B cell (primary cell): ENCODE measurements at regions not wholly inside any gene's neighbourhood (a gene's known extent, or its start where the extent isn't known, plus 50 kb on each side); places are given as distances from the start of the nearest gene placed in this dataset.

Experiments
- ATAC-seq: fragments of 200-7000 bp; cut with Tn5 transposase; one replicate; pipeline ENCODE4 v1.10.0; 2021; ENCODE audit warnings: low read depth, mild to moderate bottlenecking, moderate number of reproducible peaks, moderate library complexity
- CTCF ChIA-PET: fragments of 350-600 bp; sonication (Branson Sonifier 250); formaldehyde crosslinking; loops from one replicate; lab custom pipeline; 2021; ENCODE audit warnings: antibody characterized with exemption, inconsistent platforms; lab: Charles Lee
- POLR2A ChIA-PET: fragments of 350-600 bp; sonication (Branson Sonifier 250); formaldehyde crosslinking; loops from one replicate; lab custom pipeline; 2021; ENCODE audit warnings: antibody characterized with exemption; lab: Charles Lee
- DNase-seq: peaks from one replicate; pipeline ENCODE4 v3.0.0; 2013
- H2AFZ ChIP-seq: 2 replicates; pipeline ENCODE4 v1.6.1; 2012; ENCODE audit warnings: mild to moderate bottlenecking, low read depth, low read length; ENCODE audit not compliant: insufficient read depth, poor library complexity, severe bottlenecking
- H3K27ac ChIP-seq, 2 donors: 1 replicate in 1 of 2; 2 replicates in 1 of 2; pipeline ENCODE4 v1.5.1; 2012 to 2013; ENCODE audit warnings: low read length in 2 of 2, mild to moderate bottlenecking in 2 of 2, moderate library complexity in 1 of 2
- H3K27me3 ChIP-seq, 4 experiments: fragments of 200-600 bp in 1 of 4; sonication (generic) in 1 of 4; replicated peaks in 1 of 4; 1 replicate in 2 of 4; 2 replicates in 2 of 4; pipeline versions ENCODE4 v1.6.1 to v1.7.0; 2013 to 2016; ENCODE audit warnings: low read length in 3 of 4, mild to moderate bottlenecking in 2 of 4, mixed read lengths in 1 of 4, moderate library complexity in 1 of 4; ENCODE audit not compliant: insufficient read depth in 4 of 4, control insufficient read depth in 3 of 4; ENCODE audit errors: control extremely low read depth in 1 of 4
- H3K36me3 ChIP-seq, 2 experiments: replicated peaks in 1 of 2; 1 replicate in 1 of 2; 2 replicates in 1 of 2; pipeline versions ENCODE4 v1.6.1 to v1.7.1; 2013; ENCODE audit warnings: low read length in 1 of 2; ENCODE audit not compliant: insufficient read depth in 2 of 2, control insufficient read depth in 1 of 2; ENCODE audit errors: control extremely low read depth in 1 of 2, extremely low read depth in 1 of 2
- H3K4me1 ChIP-seq, 2 donors: fragments of 200-600 bp in 1 of 2; sonication (generic) in 1 of 2; 1 replicate in 1 of 2; 2 replicates in 1 of 2; pipeline versions ENCODE4 v1.5.1 to v1.6.1; 2013 to 2017; ENCODE audit warnings: low read length in 2 of 2; ENCODE audit not compliant: control insufficient read depth in 2 of 2, insufficient read depth in 2 of 2
- H3K4me2 ChIP-seq: replicated peaks from 2 replicates; pipeline ENCODE3; 2012; ENCODE audit warnings: mild to moderate bottlenecking, low read depth, low read length; ENCODE audit not compliant: poor library complexity, severe bottlenecking
- H3K4me3 ChIP-seq, 5 experiments: fragments of 200-600 bp in 1 of 5; sonication (generic) in 1 of 5; 1 replicate in 3 of 5; 2 replicates in 2 of 5; pipeline versions ENCODE4 v1.5.1 to v1.7.0; 2011 to 2016; ENCODE audit warnings: low read length in 4 of 5, mild to moderate bottlenecking in 4 of 5, low read depth in 2 of 5, control low read depth in 1 of 5, moderate library complexity in 1 of 5; ENCODE audit not compliant: insufficient read depth in 1 of 5; ENCODE audit errors: control extremely low read depth in 1 of 5, extremely low read depth in 1 of 5
- H3K79me2 ChIP-seq: fragments of 200-600 bp; sonication (generic); one replicate; pipeline ENCODE4 v1.6.0; 2016; ENCODE audit warnings: low read length; ENCODE audit not compliant: control insufficient read depth, insufficient read depth
- H3K9ac ChIP-seq: fragments of 200-600 bp; sonication (generic); 2 replicates; pipeline ENCODE4 v1.6.1; 2017; ENCODE audit warnings: mild to moderate bottlenecking, low read length, moderate library complexity
- H3K9me3 ChIP-seq, 3 donors: one replicate each; pipeline versions ENCODE4 v1.6.1 to v1.7.1; 2013; ENCODE audit warnings: low read length in 2 of 3; ENCODE audit not compliant: control insufficient read depth in 2 of 3, insufficient read depth in 1 of 3; ENCODE audit errors: control extremely low read depth in 1 of 3
- H4K20me1 ChIP-seq: 2 replicates; pipeline ENCODE4 v1.6.0; 2012; ENCODE audit warnings: mild to moderate bottlenecking, low read length; ENCODE audit not compliant: insufficient read depth, control insufficient read depth, poor library complexity, severe bottlenecking
- H3K27ac Mint-ChIP-seq: one replicate; pipeline ENCODE4 v1.8.0; 2021; ENCODE audit warnings: mixed read lengths
- H3K27me3 Mint-ChIP-seq: one replicate; pipeline ENCODE4 v1.8.0; 2021; ENCODE audit warnings: mixed read lengths
- H3K4me1 Mint-ChIP-seq: one replicate; pipeline ENCODE4 v1.8.0; 2021; ENCODE audit warnings: mixed read lengths
- H3K4me3 Mint-ChIP-seq: one replicate; pipeline ENCODE4 v1.8.0; 2021; ENCODE audit warnings: mixed read lengths
- H3K9me3 Mint-ChIP-seq: one replicate; pipeline ENCODE4 v1.8.0; 2022; ENCODE audit warnings: mixed read lengths; ENCODE audit not compliant: insufficient read depth
- CTCF ChIP-seq: fragments of 200-600 bp; IDR thresholded peaks from one replicate; pipeline ENCODE4 v1.8.0; 2022; ENCODE audit warnings: antibody characterized with exemption, mild to moderate bottlenecking
- EZH2 ChIP-seq: IDR thresholded peaks from 2 replicates; pipeline ENCODE4 v1.6.1; 2012; ENCODE audit warnings: borderline replicate concordance, low read depth, mild to moderate bottlenecking, moderate library complexity, low read length; ENCODE audit not compliant: insufficient read depth, poor library complexity, severe bottlenecking
- WGBS: methylation state at CpG from one replicate; pipeline ENCODE4 v1.1.5; 2013; ENCODE audit warnings: missing lambda C conversion rate; ENCODE audit not compliant: insufficient coverage; 5-methylcytosine and 5-hydroxymethylcytosine counted together
- intact Hi-C: fragments of 100-400 bp; cut with micrococcal nuclease; formaldehyde crosslinking; loops from one replicate; pipeline ENCODE4 v1.10.0; 2022

GRCh38 chr4:101655857-101656256 lies 134.7 kb upstream of the BANK1 start:
- H3K36me3 ChIP-seq: no peaks in the 10 kb centered on the region
- Mint-ChIP-seq H3K9me3 (no peaks in the 10 kb centered on the region), H3K27ac (no peak overlapping the region), H3K27me3 (no peaks in the 10 kb centered on the region), H3K4me3 (no peak overlapping the region), H3K4me1 (no peaks in the 10 kb centered on the region)
- intact Hi-C loops: no loop called here
- DNase-seq: no peak
- H2AFZ ChIP-seq: no peak overlapping the region
- ATAC-seq: no peak
- no peak overlapping the region for H3K9ac ChIP-seq
- CTCF ChIA-PET: no interaction called here
- H4K20me1 ChIP-seq: no peaks in the 10 kb centered on the region
- no CpG with 5 or more reads among the region's 1 CpG for WGBS
- H3K4me3 ChIP-seq: no peak overlapping the region
- no peaks in the 10 kb centered on the region for H3K79me2 ChIP-seq
- no peak for TF ChIP-seq EZH2
- no peak for TF ChIP-seq CTCF
- no peak overlapping the region for H3K4me2 ChIP-seq
- POLR2A ChIA-PET: no interaction called here
- H3K27me3 ChIP-seq: no peaks in the 10 kb centered on the region
- peaks cover 0 to 4% (median 0%) of the 10 kb centered on the region in 3 donors for H3K9me3 ChIP-seq
- no peaks in the 10 kb centered on the region for H3K4me1 ChIP-seq
- H3K27ac ChIP-seq: no peak overlapping the region

GRCh38 chr4:101655005-101655404 lies 135.5 kb upstream of the BANK1 start:
- Mint-ChIP-seq H3K27me3 (no peaks in the 10 kb centered on the region), H3K9me3 (no peaks in the 10 kb centered on the region), H3K27ac (no peak overlapping the region), H3K4me1 (peaks cover 1% of the 10 kb centered on the region), H3K4me3 (no peak overlapping the region)
- Histone ChIP-seq H3K4me1 (no peaks in the 10 kb centered on the region), H3K4me2 (no peak overlapping the region), H3K27ac (no peak overlapping the region), H4K20me1 (no peaks in the 10 kb centered on the region), H3K36me3 (no peaks in the 10 kb centered on the region), H3K9me3 (peaks cover 0 to 4% (median 0%) of the 10 kb centered on the region in 3 donors), H3K4me3 (no peak overlapping the region), H2AFZ (no peak overlapping the region), H3K9ac (no peak overlapping the region), H3K27me3 (no peaks in the 10 kb centered on the region), H3K79me2 (no peaks in the 10 kb centered on the region)
- POLR2A ChIA-PET: no interaction called here
- CTCF ChIA-PET: no interaction called here
- intact Hi-C loops: no loop called here
- no peak for TF ChIP-seq CTCF
- TF ChIP-seq EZH2: no peak
- WGBS: 90% methylated on average over 1 of the region's 2 CpGs
- DNase-seq (no peak), ATAC-seq (no peak)
